ENCODE measurements at regions not wholly inside any gene's neighbourhood (a gene's known extent, or its start where the extent isn't known, plus 50 kb on each side); places are given as distances from the start of the nearest gene placed in this dataset.

DNA sequence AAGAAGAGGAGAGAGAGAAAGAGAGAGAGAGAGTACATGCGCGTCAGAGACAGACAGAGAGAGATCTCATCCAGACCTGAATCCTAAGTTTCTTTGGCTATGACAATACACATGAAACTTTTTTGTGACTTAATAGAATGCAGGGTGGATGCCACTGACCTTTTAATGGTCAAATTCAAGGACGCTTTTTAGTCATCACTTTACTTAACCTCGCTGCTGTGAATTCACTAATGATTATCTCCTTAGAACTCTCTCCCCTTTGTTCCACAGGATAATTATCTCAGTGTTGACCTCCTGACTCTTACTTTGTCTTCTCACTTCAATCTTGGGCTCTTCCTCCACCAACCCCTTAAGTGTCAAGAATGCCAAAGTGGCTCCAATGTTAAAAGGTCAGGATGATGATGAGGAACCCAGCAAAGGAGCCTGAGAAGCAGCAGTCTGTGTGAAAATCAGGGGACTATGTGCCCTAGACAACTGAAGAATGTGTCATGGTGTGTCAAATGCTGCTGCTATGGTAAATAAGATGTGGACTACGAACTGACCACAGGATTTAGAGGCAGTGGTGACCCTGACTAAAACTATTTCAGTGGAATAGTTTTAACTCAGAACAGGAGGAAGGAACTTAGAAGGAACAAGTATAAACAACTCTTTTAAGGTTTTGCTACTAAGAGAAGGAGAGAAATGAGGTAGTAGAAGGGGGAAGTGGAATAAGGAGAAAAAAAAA lies 382.1 kb downstream of the ZEB2 start:
- FAIRE-seq (no peak), DNase-seq (ENCODE audit: extremely low read depth in 1 of 4, low spot score in 3 of 4) (no peak), ATAC-seq (no peak)
- H3K27me3 ChIP-seq (ENCODE audit: control insufficient read depth in 2 of 2, insufficient read depth in 2 of 2, low read length in 2 of 2) = no peaks in the 10 kb centered on the region
- H3K9me1 ChIP-seq (ENCODE audit: control insufficient read depth, insufficient read depth, low read length) = no peaks in the 10 kb centered on the region
- no peak overlapping the region for H3K4me3 ChIP-seq
- H3K27ac ChIP-seq (ENCODE audit: extremely low read depth, low read depth, low read length) = no peak overlapping the region
- H2AFZ ChIP-seq (ENCODE audit: low read depth, low read length) = no peak overlapping the region
- H3K36me3 ChIP-seq (ENCODE audit: control insufficient read depth, insufficient read depth, low read length) = no peaks in the 10 kb centered on the region
- ChIA-PET POLR2A (no interaction called here), CTCF (ENCODE audit: low intra/inter-chr PET ratio) (no interaction called here)
- H3K79me2 ChIP-seq (ENCODE audit: control insufficient read depth, insufficient read depth, low read length) = no peaks in the 10 kb centered on the region
- intact Hi-C loops (cut with micrococcal nuclease) (no loop called here), in situ Hi-C loops (cut with MboI) (no loop called here)
- WGBS (ENCODE audit: insufficient coverage, low coverage, missing lambda C conversion rate) = 47% methylated on average over 5 of the region's 5 CpGs
- H4K20me1 ChIP-seq (replicated peaks; ENCODE audit: control insufficient read depth, insufficient read depth, low read length) = no peaks in the 10 kb centered on the region
- H3K4me2 ChIP-seq (ENCODE audit: insufficient read depth, low read length) = no peak overlapping the region
- no TSS peak for BruUV-seq (replicated peaks)
- H3K4me1 ChIP-seq (replicated peaks in 1 of 2; ENCODE audit: control insufficient read depth in 2 of 2, insufficient read depth in 2 of 2, low read length in 2 of 2) = peaks cover 0 to 8% of the 10 kb centered on the region in 2 experiments; a peak in 2 of 5 replicates
- no peak overlapping the region for H3K9ac ChIP-seq (ENCODE audit: insufficient read depth in 1 of 2, low read depth in 2 of 2, low read length in 2 of 2)
- no peaks in the 10 kb centered on the region for H3K9me3 ChIP-seq (replicated peaks; ENCODE audit: control insufficient read depth, insufficient read depth, low read depth, low read length)
- TF ChIP-seq, protein P1, sequence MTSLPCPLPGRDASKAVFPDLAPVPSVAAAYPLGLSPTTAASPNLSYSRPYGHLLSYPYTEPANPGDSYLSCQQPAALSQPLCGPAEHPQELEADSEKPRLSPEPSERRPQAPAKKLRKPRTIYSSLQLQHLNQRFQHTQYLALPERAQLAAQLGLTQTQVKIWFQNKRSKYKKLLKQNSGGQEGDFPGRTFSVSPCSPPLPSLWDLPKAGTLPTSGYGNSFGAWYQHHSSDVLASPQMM (CRISPR knock-in tag; IDR thresholded peaks at IDR 0.05) = no peak
- TF ChIP-seq, protein P2, sequence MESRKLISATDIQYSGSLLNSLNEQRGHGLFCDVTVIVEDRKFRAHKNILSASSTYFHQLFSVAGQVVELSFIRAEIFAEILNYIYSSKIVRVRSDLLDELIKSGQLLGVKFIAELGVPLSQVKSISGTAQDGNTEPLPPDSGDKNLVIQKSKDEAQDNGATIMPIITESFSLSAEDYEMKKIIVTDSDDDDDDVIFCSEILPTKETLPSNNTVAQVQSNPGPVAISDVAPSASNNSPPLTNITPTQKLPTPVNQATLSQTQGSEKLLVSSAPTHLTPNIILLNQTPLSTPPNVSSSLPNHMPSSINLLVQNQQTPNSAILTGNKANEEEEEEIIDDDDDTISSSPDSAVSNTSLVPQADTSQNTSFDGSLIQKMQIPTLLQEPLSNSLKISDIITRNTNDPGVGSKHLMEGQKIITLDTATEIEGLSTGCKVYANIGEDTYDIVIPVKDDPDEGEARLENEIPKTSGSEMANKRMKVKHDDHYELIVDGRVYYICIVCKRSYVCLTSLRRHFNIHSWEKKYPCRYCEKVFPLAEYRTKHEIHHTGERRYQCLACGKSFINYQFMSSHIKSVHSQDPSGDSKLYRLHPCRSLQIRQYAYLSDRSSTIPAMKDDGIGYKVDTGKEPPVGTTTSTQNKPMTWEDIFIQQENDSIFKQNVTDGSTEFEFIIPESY (CRISPR knock-in tag; IDR thresholded peaks at IDR 0.05) = 0 out of 2 replicates have a peak, but pooled peaks have one; percentile 21
- no peak for TF ChIP-seq ZNF76 (CRISPR knock-in tag; IDR thresholded peaks at IDR 0.05; ENCODE audit: borderline replicate concordance)
